Astrocyte (in vitro differentiated cells and primary cell): ENCODE measurements at regions not wholly inside any gene's neighbourhood (a gene's known extent, or its start where the extent isn't known, plus 50 kb on each side); places are given as distances from the start of the nearest gene placed in this dataset.
"Not testable (repeated sequence)": the region's sequence is repeated elsewhere in the genome, so short reads cannot be mapped to it uniquely, and the experiment has no call there.

Experiments used
- DNase-seq: peaks from one replicate; pipeline ENCODE4 v3.0.0-alpha.2; 2010; ENCODE audit warnings: low read depth
- FAIRE-seq: peaks from 2 replicates; lab custom pipeline; 2011; peaks lifted over from hg19 to GRCh38; lab: Jason Lieb, UNC
- H2AFZ ChIP-seq: 2 replicates; pipeline ENCODE4 v1.6.0; 2012; ENCODE audit warnings: low read depth, low read length, inconsistent platforms
- H3K27ac ChIP-seq: 2 replicates; pipeline ENCODE4 v1.5.1; 2011; ENCODE audit warnings: low read depth, low read length, inconsistent platforms
- H3K27me3 ChIP-seq: 2 replicates; pipeline ENCODE4 v1.6.0; 2011; ENCODE audit warnings: low read length, inconsistent platforms; ENCODE audit not compliant: insufficient read depth
- H3K36me3 ChIP-seq: 2 replicates; pipeline ENCODE4 v1.5.1; 2011; ENCODE audit warnings: low read length, inconsistent platforms; ENCODE audit not compliant: insufficient read depth
- H3K4me1 ChIP-seq: 2 replicates; pipeline ENCODE4 v1.5.1; 2011; ENCODE audit warnings: low read length, inconsistent platforms; ENCODE audit not compliant: insufficient read depth
- H3K4me2 ChIP-seq: 2 replicates; pipeline ENCODE4 v1.6.0; 2012; ENCODE audit warnings: low read length, inconsistent platforms
- H3K4me3 ChIP-seq: 2 replicates; pipeline ENCODE4 v1.5.1; 2011; ENCODE audit warnings: low read depth, mild to moderate bottlenecking, low read length, inconsistent platforms; ENCODE audit not compliant: insufficient read depth
- H3K79me2 ChIP-seq: 2 replicates; pipeline ENCODE4 v1.6.0; 2012; ENCODE audit warnings: mild to moderate bottlenecking, low read length, inconsistent platforms; ENCODE audit not compliant: insufficient read depth
- H3K9ac ChIP-seq: 2 replicates; pipeline ENCODE4 v1.6.0; 2012; ENCODE audit warnings: mild to moderate bottlenecking, low read length, inconsistent platforms
- H3K9me3 ChIP-seq: 2 replicates; pipeline ENCODE4 v1.5.1; 2012; ENCODE audit warnings: low read depth, mild to moderate bottlenecking, low read length, inconsistent platforms; ENCODE audit not compliant: insufficient read depth
- H4K20me1 ChIP-seq: 2 replicates; pipeline ENCODE4 v1.6.0; 2012; ENCODE audit warnings: low read length, inconsistent platforms; ENCODE audit not compliant: insufficient read depth
- H3K27ac Mint-ChIP-seq: one replicate; pipeline ENCODE4 v1.8.0; 2021; ENCODE audit warnings: mild to moderate bottlenecking, mixed read lengths; ENCODE audit not compliant: unreplicated experiment
- H3K27me3 Mint-ChIP-seq: one replicate; pipeline ENCODE4 v1.8.0; 2021; ENCODE audit warnings: low read depth, mixed read lengths; ENCODE audit not compliant: unreplicated experiment
- H3K36me3 Mint-ChIP-seq: one replicate; pipeline ENCODE4 v1.8.0; 2021; ENCODE audit warnings: low read depth, mixed read lengths; ENCODE audit not compliant: unreplicated experiment
- H3K4me1 Mint-ChIP-seq: one replicate; pipeline ENCODE4 v1.8.0; 2021; ENCODE audit warnings: low read depth, mixed read lengths; ENCODE audit not compliant: unreplicated experiment
- H3K4me3 Mint-ChIP-seq: one replicate; pipeline ENCODE4 v1.8.0; 2021; ENCODE audit warnings: mild to moderate bottlenecking, moderate library complexity, mixed read lengths; ENCODE audit not compliant: unreplicated experiment
- H3K9me3 Mint-ChIP-seq: one replicate; pipeline ENCODE4 v1.8.0; 2021; ENCODE audit warnings: mild to moderate bottlenecking, mixed read lengths; ENCODE audit not compliant: unreplicated experiment
- CTCF ChIP-seq: IDR thresholded peaks from 2 replicates; pipeline ENCODE4 v1.5.1; 2011; ENCODE audit warnings: low read depth, mild to moderate bottlenecking, inconsistent platforms, low read length, moderate library complexity; ENCODE audit not compliant: insufficient read depth
- EZH2 ChIP-seq: IDR thresholded peaks from 2 replicates; pipeline ENCODE4 v1.6.1; 2012; ENCODE audit warnings: mild to moderate bottlenecking, low read length, inconsistent platforms; ENCODE audit not compliant: insufficient read depth

- no peak for DNase-seq
- Histone ChIP-seq H3K4me2 (no peak overlapping the region), H3K36me3 (no peaks in the 10 kb centered on the region), H3K27me3 (no peaks in the 10 kb centered on the region), H3K4me3 (no peak overlapping the region), H3K79me2 (no peaks in the 10 kb centered on the region), H2AFZ (no peak overlapping the region), H3K9ac (no peak overlapping the region), H4K20me1 (no peaks in the 10 kb centered on the region), H3K27ac (no peak overlapping the region), H3K9me3 (no peaks in the 10 kb centered on the region), H3K4me1 (no peaks in the 10 kb centered on the region)
- FAIRE-seq, result peak; percentile 9
- Mint-ChIP-seq H3K4me1 (no peaks in the 10 kb centered on the region), H3K27ac (no peak overlapping the region), H3K27me3 (no peaks in the 10 kb centered on the region), H3K4me3 (no peak overlapping the region), H3K9me3 (no peaks in the 10 kb centered on the region), H3K36me3 (no peaks in the 10 kb centered on the region)
- TF ChIP-seq EZH2 (no peak), CTCF (no peak)
Observed at GRCh38 chrX:35626124-35626523, 172.0 kb upstream of the MAGEB16 start.

- not testable (repeated sequence) for H2AFZ ChIP-seq, DNase-seq, H4K20me1 ChIP-seq, H3K27me3 ChIP-seq, FAIRE-seq, H3K36me3 Mint-ChIP-seq, H3K36me3 ChIP-seq, H3K79me2 ChIP-seq, H3K9ac ChIP-seq, H3K4me2 ChIP-seq, H3K4me1 Mint-ChIP-seq, H3K27me3 Mint-ChIP-seq, H3K4me1 ChIP-seq, H3K4me3 ChIP-seq, H3K4me3 Mint-ChIP-seq, H3K9me3 Mint-ChIP-seq, H3K27ac Mint-ChIP-seq, H3K9me3 ChIP-seq, H3K27ac ChIP-seq
Observed at GRCh38 chrX:35635971-35636370, 162.2 kb upstream of the MAGEB16 start.

GRCh38 chrX:35664833-35665232 is 133.3 kb upstream of the MAGEB16 start:
- no peaks in the 10 kb centered on the region for H3K36me3 ChIP-seq
- FAIRE-seq (no peak), DNase-seq (no peak)
- H3K27ac ChIP-seq, result no peak overlapping the region
- no peaks in the 10 kb centered on the region for H3K27me3 ChIP-seq
- H3K4me3 Mint-ChIP-seq, result no peak overlapping the region
- no peaks in the 10 kb centered on the region for H3K79me2 ChIP-seq
- no peaks in the 10 kb centered on the region for H3K36me3 Mint-ChIP-seq
- no peak for TF ChIP-seq CTCF
- H3K9me3 Mint-ChIP-seq, result no peaks in the 10 kb centered on the region
- no peaks in the 10 kb centered on the region for H3K9me3 ChIP-seq
- H3K4me2 ChIP-seq, result no peak overlapping the region
- no peak overlapping the region for H3K4me3 ChIP-seq
- peaks cover 6% of the 10 kb centered on the region for H3K4me1 Mint-ChIP-seq
- no peak overlapping the region for H3K27ac Mint-ChIP-seq
- no peak overlapping the region for H2AFZ ChIP-seq
- no peak overlapping the region for H3K9ac ChIP-seq
- no peaks in the 10 kb centered on the region for H3K27me3 Mint-ChIP-seq
- no peaks in the 10 kb centered on the region for H4K20me1 ChIP-seq
- H3K4me1 ChIP-seq, result no peaks in the 10 kb centered on the region
